Karpas-422 (cell line): ENCODE measurements at regions not wholly inside any gene's neighbourhood (a gene's known extent, or its start where the extent isn't known, plus 50 kb on each side); places are given as distances from the start of the nearest gene placed in this dataset.
"Not testable (repeated sequence)": the region's sequence is repeated elsewhere in the genome, so short reads cannot be mapped to it uniquely, and the experiment has no call there.

ENCODE experiments used
- DNase-seq: peaks from one replicate; pipeline ENCODE4 v3.0.0-alpha.2; 2015
- H2AFZ ChIP-seq: fragments of 200-600 bp; sonication (generic); 2 replicates; pipeline ENCODE4 v1.6.1; 2014; ENCODE audit warnings: antibody characterized with exemption, low read length, mixed read lengths
- H3K27ac ChIP-seq: fragments of 200-600 bp; sonication (generic); 2 replicates; pipeline ENCODE4 v1.5.1; 2014; ENCODE audit warnings: mild to moderate bottlenecking, low read length, moderate library complexity
- H3K27me3 ChIP-seq: fragments of 200-600 bp; sonication (generic); 2 replicates; pipeline ENCODE4 v1.6.1; 2014; ENCODE audit warnings: low read length, mixed read lengths
- H3K36me3 ChIP-seq: fragments of 200-600 bp; sonication (generic); 2 replicates; pipeline ENCODE4 v1.6.1; 2014; ENCODE audit warnings: low read length, mixed read lengths; ENCODE audit not compliant: insufficient read depth
- H3K4me1 ChIP-seq: fragments of 200-600 bp; sonication (generic); 2 replicates; pipeline ENCODE4 v1.6.1; 2014; ENCODE audit warnings: mild to moderate bottlenecking, low read length, mixed read lengths
- H3K4me2 ChIP-seq: fragments of 200-600 bp; sonication (generic); 2 replicates; pipeline ENCODE4 v1.6.1; 2014; ENCODE audit warnings: low read length, low read depth, mild to moderate bottlenecking; ENCODE audit not compliant: poor library complexity, severe bottlenecking
- H3K4me3 ChIP-seq: fragments of 200-600 bp; sonication (generic); 2 replicates; pipeline ENCODE4 v1.5.1; 2014; ENCODE audit warnings: mild to moderate bottlenecking, antibody characterized with exemption, low read length, mixed read lengths
- H3K79me2 ChIP-seq: fragments of 200-600 bp; sonication (generic); 2 replicates; pipeline ENCODE4 v1.6.1; 2014; ENCODE audit warnings: mild to moderate bottlenecking, low read length, mixed read lengths
- H3K9ac ChIP-seq: fragments of 200-600 bp; sonication (generic); 2 replicates; pipeline ENCODE4 v1.6.0; 2014; ENCODE audit warnings: low read length
- H3K9me2 ChIP-seq: fragments of 200-600 bp; sonication (generic), shearing (Covaris generic); replicated peaks from 2 replicates; pipeline ENCODE4 v1.6.0; 2014; ENCODE audit warnings: mild to moderate bottlenecking, low read length, moderate library complexity; ENCODE audit not compliant: insufficient read depth
- H3K9me3 ChIP-seq: fragments of 300-700, 200-600 bp; sonication (generic); 2 replicates; pipeline ENCODE4 v1.6.1; 2014; ENCODE audit warnings: low read length, mixed read lengths
- H4K20me1 ChIP-seq: fragments of 200-600 bp; sonication (generic); 2 replicates; pipeline ENCODE4 v1.6.1; 2014; ENCODE audit warnings: mild to moderate bottlenecking, antibody characterized with exemption, low read length, low read depth; ENCODE audit not compliant: insufficient read depth

DNA sequence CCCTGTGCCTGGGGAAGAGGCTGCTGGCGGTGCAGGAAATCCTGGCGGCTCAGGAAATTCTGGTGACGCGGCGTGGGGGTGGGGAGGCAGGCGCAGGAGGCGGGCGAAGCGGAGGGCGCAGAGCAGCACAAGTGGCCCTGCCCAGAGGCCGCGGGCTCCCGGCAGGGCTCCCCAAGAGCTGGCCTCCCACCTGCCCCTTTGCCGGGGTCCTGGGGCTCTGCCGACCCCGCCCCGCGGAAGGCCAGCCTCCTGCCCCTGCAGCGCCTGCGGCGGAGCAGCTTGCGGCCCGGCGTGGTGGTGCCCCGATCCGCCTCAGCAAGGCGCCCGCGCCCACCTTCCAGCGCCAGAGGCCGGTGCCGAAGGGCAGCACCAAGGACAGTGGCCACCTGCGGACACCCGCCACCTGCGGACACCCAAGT, 100.2 kb upstream of the OR4C13 start:
- Histone ChIP-seq H4K20me1 (no peaks in the 10 kb centered on the region), H3K4me1 (no peaks in the 10 kb centered on the region), H3K9me3 (no peaks in the 10 kb centered on the region), H3K36me3 (no peaks in the 10 kb centered on the region), H3K9ac (no peak overlapping the region), H3K79me2 (no peaks in the 10 kb centered on the region), H3K4me3 (no peak overlapping the region), H3K9me2 (no peaks in the 10 kb centered on the region), H2AFZ (no peak overlapping the region), H3K27ac (no peak overlapping the region), H3K4me2 (no peak overlapping the region), H3K27me3 (no peaks in the 10 kb centered on the region)
- no peak for DNase-seq

GRCh38 chr11:49888875-49889274, 63.3 kb upstream of the OR4C13 start:
- not testable (repeated sequence) for H3K9me2 ChIP-seq, H3K4me1 ChIP-seq, DNase-seq, H3K27me3 ChIP-seq, H3K36me3 ChIP-seq, H2AFZ ChIP-seq, H3K79me2 ChIP-seq, H3K4me3 ChIP-seq, H3K9ac ChIP-seq, H3K9me3 ChIP-seq, H4K20me1 ChIP-seq, H3K4me2 ChIP-seq, H3K27ac ChIP-seq

DNA sequence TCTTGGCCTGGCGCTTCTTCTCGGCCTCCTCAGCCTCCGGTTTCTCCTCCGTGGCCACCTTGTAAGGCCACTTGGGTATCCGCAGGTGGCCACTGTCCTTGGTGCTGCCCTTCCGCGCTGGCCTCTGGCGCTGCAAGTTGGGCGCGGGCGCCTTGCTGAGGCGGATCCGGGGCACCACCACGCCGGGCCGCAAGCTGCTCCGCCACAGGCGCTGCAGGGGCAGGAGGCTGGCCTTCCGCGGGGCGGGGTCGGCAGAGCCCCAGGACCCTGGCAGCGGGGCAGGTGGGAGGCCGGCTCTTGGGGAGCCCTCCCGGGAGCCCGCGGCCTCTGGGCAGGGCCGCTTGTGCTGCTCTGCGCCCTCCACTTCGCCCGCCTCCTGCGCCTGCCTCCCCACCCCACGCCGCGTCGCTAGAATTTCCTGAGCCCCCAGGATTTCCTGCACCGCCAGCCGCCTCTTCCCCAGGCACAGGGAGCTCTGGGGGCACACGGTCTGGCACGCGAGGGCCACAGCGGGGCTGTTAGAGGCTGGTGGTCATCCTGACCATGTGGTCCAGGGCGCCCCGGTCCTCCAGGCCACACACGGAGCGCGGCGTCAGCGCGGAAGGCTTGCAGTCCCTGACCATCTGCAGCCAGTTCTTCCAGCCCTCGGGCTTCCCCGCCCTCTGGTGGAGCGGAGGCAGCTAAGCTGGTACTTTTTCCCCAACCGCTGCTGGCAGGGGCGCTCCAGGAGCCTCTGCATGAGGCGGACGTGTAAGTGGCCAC, 60.1 kb upstream of the OR4C13 start:
- not testable (repeated sequence) for H3K4me1 ChIP-seq, H3K9me3 ChIP-seq, H2AFZ ChIP-seq, H3K27ac ChIP-seq, H3K27me3 ChIP-seq, H3K36me3 ChIP-seq, DNase-seq, H3K4me3 ChIP-seq, H3K9me2 ChIP-seq, H4K20me1 ChIP-seq, H3K79me2 ChIP-seq, H3K9ac ChIP-seq, H3K4me2 ChIP-seq

- H3K4me1 ChIP-seq, H3K9ac ChIP-seq, H3K79me2 ChIP-seq, H3K9me2 ChIP-seq, H2AFZ ChIP-seq, H3K27ac ChIP-seq, H3K4me2 ChIP-seq, H3K4me3 ChIP-seq, H3K9me3 ChIP-seq, DNase-seq, H3K27me3 ChIP-seq, H4K20me1 ChIP-seq, H3K36me3 ChIP-seq: not testable (repeated sequence)
Measured at GRCh38 chr11:49893442-49893841, 58.7 kb upstream of the OR4C13 start.
